NCI-H2081 (cell line): ENCODE measurements at regions not wholly inside any gene's neighbourhood (a gene's known extent, or its start where the extent isn't known, plus 50 kb on each side); places are given as distances from the start of the nearest gene placed in this dataset.

ENCODE experiments used
- DNase-seq, 2 experiments: peaks; one replicate each; lab custom pipeline; 2025; lab: John Stamatoyannopoulos, UW

DNA sequence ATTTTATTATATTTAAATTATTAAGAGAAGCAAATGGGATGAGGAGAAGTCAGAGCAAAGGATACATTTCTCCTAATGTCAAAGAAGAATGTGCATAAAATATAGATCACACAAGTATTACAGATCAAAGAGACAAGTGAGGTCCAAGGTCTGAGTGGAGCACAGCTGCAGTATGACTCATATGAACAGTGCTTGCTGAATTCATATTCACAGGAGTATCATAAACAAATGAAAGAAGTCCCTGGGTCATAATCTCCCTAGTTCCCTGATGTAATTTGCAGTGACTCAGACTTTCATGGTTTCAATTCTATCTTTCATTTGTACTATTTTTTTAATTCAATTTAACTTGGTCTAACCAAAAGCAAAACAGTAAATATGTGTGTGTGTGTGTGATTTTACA lies 499.0 kb upstream of the CCDC179 start:
- no peak for DNase-seq

- DNase-seq, result no peak
Observed at GRCh38 chr11:23364076-23364475, 503.8 kb upstream of the CCDC179 start.

DNA sequence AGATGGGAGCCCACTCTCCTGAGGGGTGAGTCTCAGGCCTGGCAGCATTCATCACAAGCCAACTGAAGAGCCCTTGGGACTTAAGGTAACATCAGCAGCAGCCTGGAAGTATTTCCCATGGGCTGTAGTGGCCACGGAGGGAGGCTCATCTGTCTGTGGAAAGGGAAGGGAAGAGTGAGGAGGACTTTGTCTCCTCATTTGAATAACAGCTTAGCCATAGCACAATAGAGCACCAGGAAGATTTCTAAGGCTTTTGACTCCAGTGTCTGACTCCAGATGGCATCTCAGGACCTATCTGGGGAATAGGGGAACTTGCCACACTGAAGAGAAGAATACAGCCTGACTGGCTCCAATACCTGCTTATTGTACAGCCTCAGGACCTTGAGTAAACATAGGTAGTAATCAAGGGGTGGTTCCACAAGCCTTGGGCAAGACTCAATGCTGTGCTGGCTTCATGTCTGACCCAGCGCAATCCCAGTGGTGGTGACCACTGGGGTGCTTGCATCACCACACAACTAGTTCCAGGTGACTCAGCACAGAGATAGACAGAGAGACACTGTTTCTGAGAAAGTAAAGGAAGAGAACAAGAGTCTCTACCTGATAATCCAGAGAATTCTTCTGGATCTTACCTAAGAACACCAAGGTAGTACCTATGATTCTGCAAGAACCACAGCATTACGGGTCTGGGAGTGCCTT lies 510.5 kb upstream of the CCDC179 start:
- no peak for DNase-seq

GRCh38 chr11:23377909-23378308 lies 517.6 kb upstream of the CCDC179 start:
- no peak for DNase-seq

GRCh38 chr11:23391031-23391430 lies 530.8 kb upstream of the CCDC179 start:
- DNase-seq, result no peak

- no peak for DNase-seq
Observed at GRCh38 chr11:23398052-23398451, 537.8 kb upstream of the CCDC179 start.

GRCh38 chr11:23399995-23400394 lies 539.7 kb upstream of the CCDC179 start:
- no peak for DNase-seq

DNA sequence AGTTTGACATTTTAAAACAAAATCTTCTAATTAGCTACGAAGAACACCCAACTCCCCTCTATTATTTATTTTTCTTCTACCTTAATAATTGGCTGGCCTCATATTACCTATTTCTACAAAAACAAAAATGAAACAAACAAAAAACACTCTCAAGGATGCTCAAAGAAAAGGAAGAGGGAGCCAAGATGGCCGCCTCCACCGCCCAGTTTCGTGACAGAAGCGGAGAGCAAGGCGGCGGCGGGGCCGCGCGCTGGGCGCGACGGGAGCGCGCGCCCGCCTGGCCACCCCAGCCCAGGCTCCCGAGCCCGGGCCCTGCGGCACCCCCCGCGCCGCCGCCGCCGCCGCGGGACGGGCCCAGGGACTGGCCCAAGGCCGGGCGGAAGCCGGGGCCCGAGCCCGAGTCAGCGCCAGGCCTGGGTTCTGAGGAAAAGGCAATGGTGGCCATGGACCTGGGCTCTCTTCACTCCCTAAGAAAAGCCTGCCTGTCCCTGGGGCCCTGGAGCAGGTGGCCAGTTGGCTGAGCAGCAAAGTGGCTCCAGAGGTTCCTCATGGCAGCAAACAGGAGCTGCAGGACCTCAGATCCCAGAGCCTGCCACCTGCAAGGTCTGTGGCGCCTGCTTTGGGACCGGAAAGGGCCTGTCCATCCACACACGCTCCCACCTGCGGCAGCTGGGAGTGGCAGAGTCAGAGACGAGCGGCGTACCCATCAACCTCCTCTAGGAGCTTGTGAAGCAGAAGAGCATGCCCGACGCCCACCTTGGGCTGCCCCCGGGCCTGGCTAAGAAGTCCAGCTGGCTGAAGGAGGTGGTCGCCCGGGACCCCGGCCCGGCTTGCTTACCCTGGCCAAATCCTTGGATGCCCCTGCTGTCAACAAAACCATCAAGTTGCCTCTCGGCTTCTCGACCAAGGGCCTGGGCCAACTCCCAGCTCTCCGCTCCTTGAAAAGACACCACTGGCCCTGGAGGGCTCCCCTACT lies 543.2 kb upstream of the CCDC179 start:
- DNase-seq, result no peak

GRCh38 chr11:23404225-23405160 lies 544.2 kb upstream of the CCDC179 start:
- DNase-seq, result no peak

DNA sequence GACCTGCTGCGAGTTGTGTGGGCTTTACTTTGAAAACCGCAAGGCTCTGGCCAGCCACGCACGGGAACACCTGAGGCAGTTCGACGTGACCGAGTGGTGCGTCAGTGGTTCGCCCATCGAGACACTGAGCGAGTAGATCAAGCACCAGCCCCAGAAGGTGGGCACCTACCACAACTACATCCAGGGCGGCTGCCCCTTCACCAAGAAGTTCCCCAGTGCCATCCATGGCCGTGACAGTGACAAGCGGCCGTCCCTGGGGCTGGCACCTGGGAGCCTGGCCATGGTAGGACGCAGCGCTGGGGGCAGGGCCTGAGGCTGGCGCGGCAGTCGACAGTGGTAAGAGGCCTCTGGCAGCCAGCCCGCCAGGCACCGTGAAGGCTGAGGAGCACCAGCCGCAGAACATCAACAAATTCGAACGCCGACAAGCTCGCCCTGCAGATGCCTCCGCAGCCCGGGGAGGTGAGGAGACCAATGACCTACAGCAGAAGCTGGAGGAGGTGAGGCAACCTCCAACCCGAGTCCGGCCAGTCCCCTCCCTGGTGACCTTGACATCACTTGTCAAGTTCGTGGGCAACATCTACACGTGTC lies 545.2 kb upstream of the CCDC179 start:
- DNase-seq, result no peak

GRCh38 chr11:23406131-23406819 lies 546.0 kb upstream of the CCDC179 start:
- no peak for DNase-seq

GRCh38 chr11:23413057-23413456 lies 552.8 kb upstream of the CCDC179 start:
- no peak for DNase-seq

DNA sequence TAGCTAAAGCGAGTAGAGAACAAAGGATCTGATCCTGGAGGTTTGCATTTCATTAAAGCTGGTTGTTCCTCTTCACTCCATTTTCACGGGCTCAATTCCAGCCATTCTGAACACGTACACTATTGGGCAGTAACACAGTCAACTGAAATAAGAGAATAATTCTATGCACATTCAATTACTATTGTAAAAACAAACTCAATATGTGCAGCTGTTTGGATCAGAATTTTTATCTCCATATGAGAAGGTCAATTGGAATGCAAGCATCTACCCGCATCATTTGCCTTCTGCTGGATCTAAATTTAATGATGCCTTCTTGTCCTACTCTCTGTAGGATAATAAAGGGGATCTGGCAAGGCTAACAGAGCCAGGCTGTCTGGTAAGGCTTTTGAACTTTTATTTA lies 562.8 kb upstream of the CCDC179 start:
- DNase-seq, result peak in 1 of 2 experiments; percentile 43

DNA sequence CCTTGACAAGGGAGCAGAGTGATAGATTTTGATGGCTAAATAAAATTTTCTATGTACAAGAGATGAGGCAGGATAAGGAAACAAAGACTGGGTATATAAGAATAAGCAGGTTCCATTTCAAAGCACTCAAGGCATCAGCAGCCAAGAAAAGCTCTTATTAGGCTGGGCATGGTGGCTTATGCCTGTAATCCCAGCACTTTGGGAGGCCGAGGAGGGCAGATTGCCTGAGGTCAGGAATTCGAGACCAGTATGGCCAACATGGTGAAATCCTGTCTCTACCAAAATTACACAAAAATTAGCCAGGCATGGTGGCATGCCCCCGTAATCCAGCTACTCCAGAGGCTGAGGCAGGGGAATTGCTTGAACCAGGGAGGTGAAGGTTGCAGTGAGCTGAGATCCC lies 563.4 kb upstream of the CCDC179 start:
- peak in 1 of 2 experiments; percentile 33 for DNase-seq

DNA sequence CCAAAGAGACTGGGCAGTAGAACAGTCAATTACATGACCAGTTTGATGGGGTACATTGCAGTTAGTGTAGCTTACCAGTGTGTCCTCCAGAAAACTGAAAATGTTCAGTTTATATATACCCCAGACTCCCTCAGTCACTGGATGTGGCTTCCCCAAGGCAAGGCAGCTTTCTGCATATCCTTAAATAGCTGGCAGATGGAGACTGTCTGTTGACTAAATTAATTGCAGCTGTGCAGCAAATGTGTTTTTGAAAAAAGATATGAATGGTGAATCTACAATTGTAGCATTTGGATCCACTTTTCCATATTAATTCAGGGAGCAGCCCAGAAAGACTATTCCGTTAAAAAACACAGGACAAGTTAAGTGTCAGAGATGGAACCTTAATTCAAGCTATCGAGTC lies 565.1 kb upstream of the CCDC179 start:
- peak in 1 of 2 experiments; percentile 28 for DNase-seq

DNA sequence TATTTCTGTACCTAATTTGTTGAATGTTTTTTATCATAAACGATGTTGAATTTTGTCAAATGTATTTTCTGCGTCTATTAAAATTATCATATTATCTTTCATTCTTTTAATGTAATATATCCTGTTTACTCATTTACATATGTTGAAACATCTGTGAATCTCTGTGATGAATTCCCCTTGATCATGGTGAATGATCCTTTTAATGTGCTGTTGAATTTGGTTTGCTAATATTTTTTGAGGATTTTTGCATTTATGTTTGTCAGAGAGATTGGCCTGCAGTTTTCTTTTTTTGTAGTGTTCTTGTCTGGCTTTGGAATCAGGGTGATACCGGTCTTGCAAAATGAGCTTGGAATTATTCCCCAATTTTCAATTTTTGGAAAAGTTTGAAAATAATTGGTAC lies 569.3 kb upstream of the CCDC179 start:
- no peak for DNase-seq

- DNase-seq, result no peak
Observed at GRCh38 chr11:23453522-23453921, 593.2 kb upstream of the CCDC179 start.

DNA sequence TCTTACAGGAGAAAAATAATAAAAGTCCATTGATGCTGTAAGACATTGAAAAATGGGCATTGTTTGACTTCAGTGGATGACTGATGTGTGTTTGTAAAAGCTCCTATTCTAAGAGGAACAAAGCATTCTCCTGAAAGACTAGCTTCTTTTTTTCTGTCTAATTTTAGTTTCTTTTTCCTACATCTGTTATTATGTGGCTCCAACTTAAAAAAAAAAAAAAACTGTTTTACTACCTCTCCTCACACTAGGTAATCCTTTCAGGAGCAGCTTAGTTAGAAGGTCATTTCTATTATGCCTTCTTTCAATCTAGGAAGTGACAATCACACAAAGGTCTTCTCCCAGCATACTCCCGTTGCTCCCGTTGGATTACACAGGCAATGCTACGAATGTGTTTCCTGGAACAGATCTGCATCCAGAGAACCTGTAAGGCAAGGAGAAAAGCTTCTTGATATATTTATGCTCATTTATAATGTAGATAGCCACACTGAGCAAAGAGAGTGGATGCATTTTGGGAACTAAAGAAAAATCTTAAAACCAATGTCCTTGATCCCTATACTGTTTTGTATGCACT lies 595.1 kb upstream of the CCDC179 start:
- DNase-seq, result no peak

- no peak for DNase-seq
Observed at GRCh38 chr11:23457641-23458040, 597.4 kb upstream of the CCDC179 start.

DNA sequence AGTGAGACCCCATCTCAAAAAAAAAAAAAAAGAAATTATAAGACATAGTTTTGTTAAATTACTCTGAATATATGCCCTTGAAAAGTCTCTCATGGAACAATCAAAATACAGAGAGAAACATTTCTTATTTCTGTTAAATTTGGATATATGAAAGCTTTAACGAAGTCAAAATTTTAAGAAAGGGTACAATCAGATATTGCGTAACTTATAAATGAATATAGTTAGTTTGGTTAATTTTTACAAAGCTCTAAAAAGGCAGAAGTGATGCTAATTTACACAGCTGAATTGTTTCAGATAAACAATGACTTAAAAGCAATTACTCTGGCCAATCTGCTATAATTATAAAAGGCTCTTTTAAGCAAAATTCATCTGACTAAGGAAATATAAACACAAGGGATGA lies 611.6 kb upstream of the CCDC179 start:
- no peak for DNase-seq

- no peak for DNase-seq
Observed at GRCh38 chr11:23473782-23474181, 613.5 kb upstream of the CCDC179 start.
